GM21381 (cell line): ENCODE measurements at regions not wholly inside any gene's neighbourhood (a gene's known extent, or its start where the extent isn't known, plus 50 kb on each side); places are given as distances from the start of the nearest gene placed in this dataset.
A peak's percentile ranks its signal among the peaks of the same experiment; 100 is the strongest.

ENCODE experiments used
- ATAC-seq: cut with Tn5 transposase; IDR thresholded peaks from one replicate; pipeline ENCODE4 v1.9.1; 2021; ENCODE audit warnings: mild to moderate bottlenecking, moderate library complexity; ENCODE audit not compliant: unreplicated experiment

DNA sequence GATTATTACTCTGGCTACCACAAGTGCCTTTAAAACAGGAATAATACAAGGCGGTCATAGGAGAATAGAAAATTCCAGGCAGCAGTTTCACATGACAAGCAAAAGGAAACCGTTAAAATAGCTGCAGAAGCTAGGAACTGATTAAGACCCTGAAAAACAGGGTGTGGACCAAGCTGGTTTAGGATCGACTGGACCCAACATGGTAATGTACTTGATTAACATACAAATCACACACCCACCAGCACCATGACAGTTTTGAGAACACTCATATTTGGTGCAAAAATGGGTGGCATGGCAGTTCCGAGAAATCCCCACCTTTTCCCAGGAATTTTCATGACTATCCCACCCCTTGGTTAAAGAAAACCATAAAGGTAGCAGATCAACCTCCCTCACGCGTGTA is 51.9 kb upstream of the TMEM163 start:
- ATAC-seq = no peak

DNA sequence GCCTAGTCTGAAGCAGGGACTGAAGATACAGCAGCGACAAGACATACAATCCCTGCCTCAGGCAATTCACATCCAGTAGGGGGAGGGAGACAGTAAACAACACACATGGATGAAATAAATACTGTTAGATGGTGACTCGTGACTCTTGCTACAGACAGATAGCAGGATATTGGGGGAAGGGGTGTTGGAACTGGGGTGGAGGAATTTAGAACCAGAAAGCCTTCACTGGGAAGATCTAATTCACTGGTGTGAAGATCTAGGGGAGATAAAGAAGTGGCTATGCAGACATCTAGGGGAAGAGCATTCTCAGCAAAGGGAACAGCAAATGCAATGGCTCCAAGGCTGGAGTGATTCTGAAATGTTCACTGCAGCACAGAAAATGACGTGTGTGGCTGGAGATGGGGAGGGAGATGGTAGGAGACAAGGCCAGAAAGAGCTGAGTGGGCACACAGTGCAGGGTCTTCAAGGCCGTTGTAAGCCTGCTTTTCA is 52.6 kb upstream of the TMEM163 start:
- no peak for ATAC-seq

DNA sequence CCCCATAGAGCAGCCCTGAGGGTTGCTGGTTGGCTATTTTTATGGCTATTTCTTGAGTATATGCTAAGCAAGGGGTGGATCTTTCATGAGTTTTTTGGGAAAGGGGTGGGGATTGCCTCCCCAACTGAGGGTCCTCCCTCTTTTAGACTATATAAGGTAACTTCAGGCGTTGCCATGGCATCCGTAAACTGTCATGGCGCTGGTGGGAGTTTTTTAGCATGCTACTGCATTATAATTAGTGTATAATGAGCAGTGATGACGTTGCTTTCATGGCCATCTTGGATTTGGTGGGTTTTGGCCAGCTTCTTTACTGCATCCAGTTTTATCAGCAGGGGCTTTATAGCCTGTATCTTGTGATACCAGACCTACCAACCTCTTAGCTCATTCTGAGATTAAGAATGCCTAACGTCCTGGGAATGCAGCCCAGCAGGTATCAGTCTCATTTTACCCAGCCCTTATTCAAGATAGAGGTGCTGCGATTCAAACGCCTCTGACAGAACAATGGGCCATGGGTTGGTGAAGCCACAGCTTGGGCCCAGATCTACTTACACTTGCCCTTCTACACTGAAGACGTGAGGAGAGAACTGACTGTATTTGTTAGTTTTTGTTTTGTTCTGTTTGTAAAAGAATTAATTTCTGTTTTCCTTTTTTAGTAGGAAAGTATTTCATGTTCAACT is 53.8 kb upstream of the TMEM163 start:
- no peak for ATAC-seq

DNA sequence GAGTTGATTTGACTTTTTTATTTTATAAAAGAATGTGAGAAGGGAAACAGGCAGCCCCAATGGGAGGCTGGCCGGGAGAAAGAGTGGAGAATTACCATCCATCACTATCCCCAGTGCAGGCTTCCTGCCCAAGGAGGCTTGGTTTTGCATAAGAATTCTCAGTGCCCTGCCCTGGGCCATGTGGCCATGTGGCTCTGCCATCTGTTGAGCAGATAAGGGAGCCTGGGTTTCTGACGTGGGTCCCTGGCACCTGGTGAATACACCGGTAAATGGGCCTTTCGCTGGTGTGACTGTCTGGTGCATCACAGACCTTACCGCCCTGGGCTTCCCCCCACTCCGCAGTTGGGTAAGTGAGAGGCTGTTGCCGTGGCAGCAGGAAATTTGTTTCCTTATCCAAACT is 54.5 kb upstream of the TMEM163 start:
- no peak for ATAC-seq

DNA sequence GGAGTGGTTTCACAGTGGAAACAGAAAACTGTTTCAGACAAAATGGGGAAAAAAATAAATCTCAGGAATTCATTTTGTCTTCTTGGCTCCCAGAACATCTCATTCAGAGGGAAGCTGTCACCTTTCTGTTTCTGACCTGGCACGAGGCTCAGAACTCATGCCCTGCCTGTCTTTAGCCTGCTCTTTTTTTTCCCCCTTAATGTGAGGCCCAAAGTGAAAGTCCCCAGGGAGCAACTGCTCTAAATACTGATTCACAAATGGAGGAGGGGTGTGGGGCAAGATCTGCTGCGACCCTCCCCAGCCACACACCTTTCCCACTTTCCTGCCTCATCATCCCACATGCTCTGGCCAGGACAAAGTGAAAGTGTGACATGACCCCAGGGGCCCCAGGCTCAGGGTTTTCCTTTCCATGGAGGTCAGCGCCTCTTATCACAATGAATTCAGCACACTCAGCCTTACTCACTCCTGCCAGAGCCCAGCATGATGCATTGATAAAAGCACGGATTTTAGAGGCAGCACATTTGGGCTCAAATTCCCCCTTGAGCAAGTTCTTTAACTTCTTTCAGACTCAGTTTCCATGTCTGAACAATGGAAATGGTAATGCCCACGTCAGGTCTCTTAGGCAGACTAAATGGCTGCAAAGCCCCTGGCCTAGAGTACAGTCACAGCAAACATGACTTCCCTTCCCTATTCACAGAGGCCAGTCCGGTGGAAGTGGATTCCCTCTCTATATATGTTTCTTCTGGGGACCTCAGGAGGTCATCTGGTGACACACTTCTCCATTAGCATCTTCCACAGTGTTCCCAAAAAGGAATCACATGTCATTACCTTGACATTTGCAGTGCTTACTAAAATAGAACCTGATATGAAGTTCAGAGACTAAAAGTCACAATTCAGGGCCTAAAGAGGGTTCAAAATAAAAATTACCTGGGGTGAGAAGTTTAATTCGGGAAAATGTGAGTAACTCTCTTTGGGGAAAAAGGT is 55.3 kb upstream of the TMEM163 start:
- ATAC-seq = no peak

DNA sequence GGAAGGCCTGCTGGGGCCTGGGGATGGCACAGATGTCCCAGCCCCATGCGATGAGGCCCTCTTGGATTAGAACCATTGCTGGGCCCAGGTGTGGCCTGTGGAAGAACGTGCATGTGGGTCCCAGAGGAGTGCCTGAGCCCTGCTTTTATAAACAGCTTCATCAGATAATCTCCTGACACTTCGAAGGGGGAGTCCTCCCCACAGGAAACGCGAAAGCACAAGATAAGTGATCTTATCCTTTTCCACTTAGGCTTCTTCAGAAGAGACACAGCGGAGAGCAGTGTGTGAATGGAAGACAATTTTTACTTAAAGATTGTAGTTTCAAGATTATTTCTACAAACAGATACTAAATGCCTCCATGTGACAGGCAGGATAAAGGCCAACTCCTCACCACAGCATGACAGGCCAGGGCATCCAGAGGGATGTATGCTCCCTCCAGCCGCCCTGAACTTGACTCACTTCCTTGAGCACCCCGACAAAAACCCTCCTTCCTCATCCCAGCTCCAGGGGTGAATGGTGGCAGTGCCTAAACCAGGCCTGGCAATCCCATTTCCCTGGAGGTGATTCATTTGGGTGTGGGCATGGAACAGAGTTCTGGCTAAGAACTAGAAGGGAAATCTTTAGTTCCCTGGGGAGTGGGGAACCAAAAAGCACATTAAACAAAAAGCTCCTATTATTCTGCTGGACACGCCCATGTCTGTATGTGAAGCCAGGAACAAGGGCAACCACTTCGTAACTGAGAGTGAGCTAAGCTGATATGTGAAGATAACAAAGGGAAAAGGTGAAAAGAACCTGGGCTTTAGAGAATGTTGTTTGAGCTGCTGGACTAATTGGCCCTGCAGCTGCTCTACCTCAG is 56.2 kb upstream of the TMEM163 start:
- ATAC-seq = no peak

DNA sequence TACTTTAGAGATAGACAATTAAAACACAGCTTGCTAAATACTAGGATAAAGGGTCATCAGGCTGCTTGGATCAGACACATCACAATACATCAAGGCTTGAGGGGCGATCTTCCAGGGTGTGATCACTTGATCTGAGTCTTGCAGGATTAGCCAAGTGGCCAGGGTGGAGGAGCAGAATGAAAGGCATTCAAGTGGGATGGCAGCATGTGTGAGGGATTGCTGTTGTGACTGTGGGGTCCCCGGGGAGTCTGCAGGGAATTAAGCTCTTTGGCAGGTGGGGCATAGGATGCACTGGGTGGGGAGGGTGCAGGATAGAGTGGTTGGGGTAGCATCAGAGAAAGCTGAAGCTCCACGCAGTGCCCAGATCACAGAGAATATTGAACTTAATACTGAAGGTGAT is 58.0 kb upstream of the TMEM163 start:
- no peak for ATAC-seq

DNA sequence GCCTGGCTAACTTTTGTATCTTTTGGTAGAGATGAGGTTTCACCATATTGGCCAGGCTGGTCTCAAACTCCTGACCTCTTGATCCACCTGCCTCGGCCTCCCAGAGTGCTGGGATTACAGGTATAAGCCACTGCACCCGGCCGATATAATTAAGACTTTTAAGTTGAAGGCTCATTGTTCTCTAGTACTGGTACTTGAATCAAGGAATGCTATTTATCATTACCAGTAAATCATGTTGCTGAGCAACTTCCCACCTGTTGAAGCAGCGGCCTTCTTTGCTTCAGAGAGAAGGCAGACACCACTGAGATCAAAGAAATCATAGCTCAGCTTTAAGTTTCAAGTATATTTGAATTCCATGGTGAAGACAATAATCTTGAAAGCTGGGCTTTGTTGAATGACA is 58.8 kb upstream of the TMEM163 start:
- no peak for ATAC-seq

DNA sequence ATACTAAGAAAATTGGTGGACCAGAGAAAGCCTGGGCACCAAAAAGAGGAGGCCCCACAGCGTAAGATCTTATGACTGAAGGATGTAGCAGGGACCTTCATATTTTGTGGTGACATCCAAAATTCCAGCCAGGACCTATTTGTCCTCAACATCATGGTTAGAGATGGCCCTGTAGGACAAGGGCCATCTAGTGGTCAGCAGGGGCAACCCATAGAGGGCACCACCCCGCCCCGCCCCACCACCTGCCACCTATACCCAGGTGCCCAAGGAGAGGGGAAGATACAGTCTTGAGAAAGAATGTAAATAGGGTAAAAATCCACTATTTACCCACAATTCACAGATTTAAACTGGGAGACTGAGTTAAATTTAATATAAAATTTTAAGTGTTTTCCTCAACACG is 59.6 kb upstream of the TMEM163 start:
- ATAC-seq = no peak

DNA sequence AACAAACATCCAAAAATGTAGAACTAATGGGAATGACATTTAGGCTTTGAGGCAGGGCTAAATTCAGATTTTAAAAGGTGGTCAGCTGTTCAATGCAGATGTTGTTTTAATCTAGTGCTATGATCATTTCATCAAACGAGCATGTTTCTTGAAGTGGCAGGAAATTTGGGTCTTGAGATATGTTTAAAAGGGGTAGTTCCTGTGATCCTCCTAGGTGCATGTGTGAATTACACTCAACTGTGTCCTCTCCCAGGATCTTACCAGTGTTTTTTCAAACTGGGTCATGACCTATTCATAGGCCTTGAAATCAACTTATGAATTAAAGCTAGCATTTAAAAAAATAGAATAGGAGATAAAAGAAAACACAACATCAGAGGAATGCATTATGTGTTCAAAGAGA is 57.4 kb upstream of the ACMSD start:
- no peak for ATAC-seq

DNA sequence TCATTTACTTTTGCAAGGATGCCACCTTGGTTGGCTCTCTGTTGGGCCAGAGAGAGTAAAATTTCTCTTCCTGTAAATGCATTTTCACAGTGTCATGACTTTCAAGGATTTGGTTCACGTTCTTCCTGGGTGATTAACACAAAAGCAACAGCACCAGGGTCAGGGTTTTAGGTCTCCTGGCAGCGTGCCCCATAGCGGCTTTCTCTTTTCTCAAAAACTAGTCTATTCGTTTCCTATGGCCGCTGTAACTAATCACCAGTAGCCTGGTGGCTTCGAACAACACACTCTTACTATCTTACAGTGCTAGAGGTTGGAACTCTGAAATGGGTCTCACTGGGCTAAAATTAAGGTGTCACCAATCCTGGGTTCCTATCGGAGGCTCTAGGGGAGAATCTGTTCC is 56.3 kb upstream of the ACMSD start:
- no peak for ATAC-seq

DNA sequence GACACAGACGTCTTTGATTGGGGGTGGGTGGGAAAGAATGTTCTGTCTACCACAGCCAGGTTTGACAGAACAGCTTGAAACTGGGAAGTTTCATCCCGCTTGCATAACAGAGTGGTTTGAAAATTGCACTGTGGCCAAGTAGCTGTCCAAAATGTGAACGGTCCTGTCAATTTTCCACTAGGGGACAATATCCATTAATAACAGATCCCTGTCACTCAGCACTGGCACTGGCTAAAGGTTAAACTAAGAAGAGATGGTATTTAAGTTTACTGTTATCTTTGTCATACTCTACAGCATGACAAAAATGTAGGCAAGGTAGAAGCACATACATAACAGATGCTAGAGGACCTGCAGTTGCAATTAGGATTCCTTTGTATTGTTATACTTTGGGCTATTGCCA is 55.6 kb upstream of the ACMSD start:
- ATAC-seq = peak; percentile 69

DNA sequence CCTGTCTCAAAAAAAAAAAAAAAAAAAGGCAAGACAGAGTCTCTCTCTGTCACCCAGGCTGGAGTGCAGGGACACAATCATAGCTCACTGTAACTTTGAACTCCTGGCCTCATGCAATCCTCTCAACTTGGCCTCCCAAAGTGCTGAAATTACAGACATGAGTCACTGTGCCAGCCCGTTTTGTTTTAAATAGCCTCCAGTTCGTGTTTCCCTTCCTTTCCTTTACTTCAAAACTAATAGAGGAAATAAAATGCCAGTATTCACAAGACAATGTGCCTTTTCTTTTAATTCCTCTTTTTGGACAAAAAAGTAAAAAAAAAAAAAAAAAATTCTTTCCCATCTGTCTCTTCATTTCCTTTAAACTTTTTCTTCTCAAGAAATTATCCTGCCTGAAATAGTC is 54.5 kb upstream of the ACMSD start:
- no peak for ATAC-seq

DNA sequence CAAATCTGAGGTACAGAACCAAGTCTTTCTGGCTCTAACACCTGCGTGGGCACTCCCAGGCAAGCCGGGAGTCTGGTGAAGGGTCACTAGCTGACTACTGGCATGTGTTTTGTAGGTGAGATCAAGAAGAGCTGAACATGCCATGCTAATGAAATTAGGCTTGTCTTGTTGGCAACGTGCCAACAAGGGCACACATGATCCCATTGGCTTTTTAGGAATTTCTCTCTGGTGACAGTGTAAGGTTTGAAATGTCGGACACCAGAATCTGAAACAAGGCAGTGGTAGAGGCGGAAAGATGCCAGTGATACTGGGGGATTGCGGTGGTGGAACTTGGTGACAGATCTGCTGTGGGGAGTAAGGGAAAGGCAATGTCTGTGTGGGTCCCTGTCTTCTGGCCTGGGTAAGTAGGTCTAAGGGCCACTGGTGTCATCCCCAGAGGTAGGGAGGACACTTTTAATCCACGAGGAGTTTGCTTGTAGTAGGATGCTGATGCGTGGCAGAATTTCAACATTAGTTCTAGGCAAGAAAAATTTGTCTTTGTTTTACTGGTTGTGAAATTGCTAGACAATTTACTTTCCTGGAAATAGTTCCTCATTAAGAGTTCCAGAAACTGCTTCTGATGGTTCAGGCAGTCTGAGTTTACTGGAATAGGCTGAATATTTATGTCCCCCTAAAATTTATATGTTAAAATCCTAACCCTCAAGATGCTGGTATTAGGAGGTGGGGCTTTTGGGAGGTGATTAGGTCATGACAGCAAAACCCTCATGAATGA is 52.6 kb upstream of the ACMSD start:
- no peak for ATAC-seq

DNA sequence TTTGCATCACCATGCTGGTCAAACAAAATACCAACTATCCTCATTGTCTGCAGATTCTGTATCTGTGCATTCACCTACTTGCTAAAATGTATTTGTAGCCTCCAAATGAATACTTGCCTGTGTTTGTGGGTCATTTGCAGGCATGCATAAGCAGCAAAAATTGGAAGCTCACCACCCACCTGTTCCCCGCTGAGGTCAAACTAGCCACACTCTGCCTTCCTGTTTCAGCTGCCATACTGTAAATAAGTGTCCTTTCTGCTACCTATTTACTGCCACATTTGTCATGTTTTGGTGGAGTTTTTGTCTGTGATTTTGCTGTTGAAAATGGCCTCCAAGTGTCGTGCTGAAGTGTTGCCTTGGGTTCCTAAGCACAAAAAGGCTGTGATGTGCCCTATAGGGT is 50.0 kb upstream of the ACMSD start:
- no peak for ATAC-seq
